IPS-20b (cell line): ENCODE measurements at regions not wholly inside any gene's neighbourhood (a gene's known extent, or its start where the extent isn't known, plus 50 kb on each side); places are given as distances from the start of the nearest gene placed in this dataset.

Experiments
- H3K27ac ChIP-seq: one replicate; pipeline ENCODE4 v1.5.1; 2013; ENCODE audit warnings: low read length
- H3K27me3 ChIP-seq: 2 replicates; pipeline ENCODE4 v1.6.1; 2013; ENCODE audit warnings: mild to moderate bottlenecking, low read length, inconsistent platforms; ENCODE audit not compliant: insufficient read depth
- H3K36me3 ChIP-seq: 2 replicates; pipeline ENCODE4 v1.6.1; 2013; ENCODE audit warnings: low read depth, mild to moderate bottlenecking, inconsistent platforms, low read length, moderate library complexity; ENCODE audit not compliant: insufficient read depth
- H3K4me1 ChIP-seq: 2 replicates; pipeline ENCODE4 v1.6.1; 2013; ENCODE audit warnings: mild to moderate bottlenecking, control low read depth, inconsistent platforms, low read length, moderate library complexity; ENCODE audit not compliant: insufficient read depth
- H3K4me3 ChIP-seq: 2 replicates; pipeline ENCODE4 v1.5.1; 2013; ENCODE audit warnings: mild to moderate bottlenecking, low read length, inconsistent platforms
- H3K9ac ChIP-seq: 2 replicates; pipeline ENCODE4 v1.6.1; 2013; ENCODE audit warnings: low read depth, mild to moderate bottlenecking, inconsistent platforms, low read length, moderate library complexity
- H3K9me3 ChIP-seq: 2 replicates; pipeline ENCODE4 v1.6.1; 2013; ENCODE audit warnings: mild to moderate bottlenecking, low read depth, low read length, inconsistent platforms; ENCODE audit not compliant: insufficient read depth

- Histone ChIP-seq H3K27me3 (no peaks in the 10 kb centered on the region), H3K27ac (no peak within 1 kb of the TSS), H3K4me3 (no peak within 1 kb of the TSS), H3K36me3 (no peaks in the 10 kb centered on the region), H3K4me1 (no peaks in the 10 kb centered on the region), H3K9me3 (no peaks in the 10 kb centered on the region), H3K9ac (no peak within 1 kb of the TSS)
Measured at GRCh38 chrX:124963717-124964116, 356.0 kb upstream of the TEX13C start, which contains the start of gene TENM1. TENM1 (minus strand) TSS chrX:124963817.

GRCh38 chrX:124975456-124975855 lies 344.2 kb upstream of the TEX13C start:
- Histone ChIP-seq H3K9me3 (no peaks in the 10 kb centered on the region), H3K27me3 (no peaks in the 10 kb centered on the region), H3K36me3 (no peaks in the 10 kb centered on the region), H3K9ac (no peak overlapping the region), H3K27ac (no peak overlapping the region), H3K4me3 (no peak overlapping the region), H3K4me1 (no peaks in the 10 kb centered on the region)

GRCh38 chrX:124981420-124981819 lies 338.3 kb upstream of the TEX13C start:
- Histone ChIP-seq H3K9me3 (no peaks in the 10 kb centered on the region), H3K27ac (no peak overlapping the region), H3K4me3 (no peak overlapping the region), H3K9ac (no peak overlapping the region), H3K36me3 (no peaks in the 10 kb centered on the region), H3K27me3 (no peaks in the 10 kb centered on the region), H3K4me1 (no peaks in the 10 kb centered on the region)

- Histone ChIP-seq H3K9me3 (no peaks in the 10 kb centered on the region), H3K4me1 (no peaks in the 10 kb centered on the region)
Measured at GRCh38 chrX:124984140-124984813, 335.4 kb upstream of the TEX13C start.

GRCh38 chrX:124986284-124986683 lies 333.4 kb upstream of the TEX13C start:
- Histone ChIP-seq H3K4me3 (no peak overlapping the region), H3K36me3 (no peaks in the 10 kb centered on the region), H3K4me1 (no peaks in the 10 kb centered on the region), H3K27ac (no peak overlapping the region), H3K27me3 (no peaks in the 10 kb centered on the region), H3K9me3 (no peaks in the 10 kb centered on the region), H3K9ac (no peak overlapping the region)

More at GRCh38 chrX:124984140-124984813, 335.4 kb upstream of the TEX13C start:
- H3K9ac ChIP-seq = no peak overlapping the region
- H3K36me3 ChIP-seq = no peaks in the 10 kb centered on the region
- H3K4me3 ChIP-seq = no peak overlapping the region
- H3K27ac ChIP-seq = no peak overlapping the region
- no peaks in the 10 kb centered on the region for H3K27me3 ChIP-seq

GRCh38 chrX:124993735-124994134 lies 325.9 kb upstream of the TEX13C start:
- Histone ChIP-seq H3K4me1 (no peaks in the 10 kb centered on the region), H3K9ac (no peak overlapping the region), H3K27me3 (no peaks in the 10 kb centered on the region), H3K4me3 (no peak overlapping the region), H3K36me3 (no peaks in the 10 kb centered on the region), H3K27ac (no peak overlapping the region), H3K9me3 (no peaks in the 10 kb centered on the region)

GRCh38 chrX:124994404-124994803 lies 325.3 kb upstream of the TEX13C start:
- Histone ChIP-seq H3K27ac (no peak overlapping the region), H3K9me3 (no peaks in the 10 kb centered on the region), H3K27me3 (no peaks in the 10 kb centered on the region), H3K36me3 (no peaks in the 10 kb centered on the region), H3K4me1 (peaks cover 2% of the 10 kb centered on the region; the same call in 1 of the 2 replicates), H3K9ac (no peak overlapping the region), H3K4me3 (no peak overlapping the region)

- Histone ChIP-seq H3K4me1 (peaks cover 12% of the 10 kb centered on the region; the same call in 1 of the 2 replicates), H3K9me3 (no peaks in the 10 kb centered on the region)
Measured at GRCh38 chrX:125003746-125004446, 315.8 kb upstream of the TEX13C start.

GRCh38 chrX:125004799-125005198 lies 314.9 kb upstream of the TEX13C start:
- Histone ChIP-seq H3K9me3 (no peaks in the 10 kb centered on the region), H3K36me3 (no peaks in the 10 kb centered on the region), H3K9ac (no peak overlapping the region), H3K4me1 (peaks cover 7% of the 10 kb centered on the region; the same call in 1 of the 2 replicates), H3K27me3 (no peaks in the 10 kb centered on the region), H3K27ac (no peak overlapping the region), H3K4me3 (no peak overlapping the region)

More at GRCh38 chrX:125003746-125004446, 315.8 kb upstream of the TEX13C start:
- H3K27me3 ChIP-seq = no peaks in the 10 kb centered on the region
- no peak overlapping the region for H3K27ac ChIP-seq
- no peak overlapping the region for H3K4me3 ChIP-seq
- no peak overlapping the region for H3K9ac ChIP-seq
- no peaks in the 10 kb centered on the region for H3K36me3 ChIP-seq

GRCh38 chrX:125005863-125006262 lies 313.8 kb upstream of the TEX13C start:
- H3K4me3 ChIP-seq = no peak overlapping the region
- no peaks in the 10 kb centered on the region for H3K36me3 ChIP-seq
- no peak overlapping the region for H3K9ac ChIP-seq
- no peaks in the 10 kb centered on the region for H3K4me1 ChIP-seq
- H3K27me3 ChIP-seq = no peaks in the 10 kb centered on the region
- H3K27ac ChIP-seq = no peak overlapping the region
- H3K9me3 ChIP-seq = no peaks in the 10 kb centered on the region

- Histone ChIP-seq H3K27ac (no peak overlapping the region), H3K4me3 (no peak overlapping the region), H3K4me1 (no peaks in the 10 kb centered on the region), H3K27me3 (no peaks in the 10 kb centered on the region), H3K9ac (no peak overlapping the region), H3K9me3 (no peaks in the 10 kb centered on the region), H3K36me3 (no peaks in the 10 kb centered on the region)
Measured at GRCh38 chrX:125006704-125007103, 313.0 kb upstream of the TEX13C start.

- Histone ChIP-seq H3K27me3 (no peaks in the 10 kb centered on the region), H3K36me3 (no peaks in the 10 kb centered on the region), H3K9me3 (no peaks in the 10 kb centered on the region), H3K9ac (no peak overlapping the region), H3K4me1 (no peaks in the 10 kb centered on the region), H3K27ac (no peak overlapping the region), H3K4me3 (no peak overlapping the region)
Measured at GRCh38 chrX:125012585-125012984, 307.1 kb upstream of the TEX13C start.
